ENCODE measurements at regions not wholly inside any gene's neighbourhood (a gene's known extent, or its start where the extent isn't known, plus 50 kb on each side); places are given as distances from the start of the nearest gene placed in this dataset.

- DNase-seq (ENCODE audit: low spot score) (no peak), ATAC-seq (no peak)
- Histone ChIP-seq H3K79me2 (replicated peaks; ENCODE audit: insufficient read depth) (no peaks in the 10 kb centered on the region), H3K4me2 (no peak overlapping the region), H3K9me2 (ENCODE audit: insufficient read depth) (no peaks in the 10 kb centered on the region), H3K36me3 (ENCODE audit: insufficient read depth) (peaks cover 19% of the 10 kb centered on the region), H3F3A (replicated peaks; ENCODE audit: low read depth) (no peaks in the 10 kb centered on the region), H2AFZ (no peak overlapping the region), H3K4me3 (no peak overlapping the region), H3K4me1 (ENCODE audit: insufficient read depth) (no peaks in the 10 kb centered on the region), H3K27ac (ENCODE audit: low read depth) (no peak overlapping the region), H4K20me1 (replicated peaks; ENCODE audit: insufficient read depth) (no peaks in the 10 kb centered on the region), H3K27me3 (ENCODE audit: insufficient read depth) (no peaks in the 10 kb centered on the region)
- H3K4me3 Mint-ChIP-seq: no peak overlapping the region
- TF ChIP-seq, protein P1, sequence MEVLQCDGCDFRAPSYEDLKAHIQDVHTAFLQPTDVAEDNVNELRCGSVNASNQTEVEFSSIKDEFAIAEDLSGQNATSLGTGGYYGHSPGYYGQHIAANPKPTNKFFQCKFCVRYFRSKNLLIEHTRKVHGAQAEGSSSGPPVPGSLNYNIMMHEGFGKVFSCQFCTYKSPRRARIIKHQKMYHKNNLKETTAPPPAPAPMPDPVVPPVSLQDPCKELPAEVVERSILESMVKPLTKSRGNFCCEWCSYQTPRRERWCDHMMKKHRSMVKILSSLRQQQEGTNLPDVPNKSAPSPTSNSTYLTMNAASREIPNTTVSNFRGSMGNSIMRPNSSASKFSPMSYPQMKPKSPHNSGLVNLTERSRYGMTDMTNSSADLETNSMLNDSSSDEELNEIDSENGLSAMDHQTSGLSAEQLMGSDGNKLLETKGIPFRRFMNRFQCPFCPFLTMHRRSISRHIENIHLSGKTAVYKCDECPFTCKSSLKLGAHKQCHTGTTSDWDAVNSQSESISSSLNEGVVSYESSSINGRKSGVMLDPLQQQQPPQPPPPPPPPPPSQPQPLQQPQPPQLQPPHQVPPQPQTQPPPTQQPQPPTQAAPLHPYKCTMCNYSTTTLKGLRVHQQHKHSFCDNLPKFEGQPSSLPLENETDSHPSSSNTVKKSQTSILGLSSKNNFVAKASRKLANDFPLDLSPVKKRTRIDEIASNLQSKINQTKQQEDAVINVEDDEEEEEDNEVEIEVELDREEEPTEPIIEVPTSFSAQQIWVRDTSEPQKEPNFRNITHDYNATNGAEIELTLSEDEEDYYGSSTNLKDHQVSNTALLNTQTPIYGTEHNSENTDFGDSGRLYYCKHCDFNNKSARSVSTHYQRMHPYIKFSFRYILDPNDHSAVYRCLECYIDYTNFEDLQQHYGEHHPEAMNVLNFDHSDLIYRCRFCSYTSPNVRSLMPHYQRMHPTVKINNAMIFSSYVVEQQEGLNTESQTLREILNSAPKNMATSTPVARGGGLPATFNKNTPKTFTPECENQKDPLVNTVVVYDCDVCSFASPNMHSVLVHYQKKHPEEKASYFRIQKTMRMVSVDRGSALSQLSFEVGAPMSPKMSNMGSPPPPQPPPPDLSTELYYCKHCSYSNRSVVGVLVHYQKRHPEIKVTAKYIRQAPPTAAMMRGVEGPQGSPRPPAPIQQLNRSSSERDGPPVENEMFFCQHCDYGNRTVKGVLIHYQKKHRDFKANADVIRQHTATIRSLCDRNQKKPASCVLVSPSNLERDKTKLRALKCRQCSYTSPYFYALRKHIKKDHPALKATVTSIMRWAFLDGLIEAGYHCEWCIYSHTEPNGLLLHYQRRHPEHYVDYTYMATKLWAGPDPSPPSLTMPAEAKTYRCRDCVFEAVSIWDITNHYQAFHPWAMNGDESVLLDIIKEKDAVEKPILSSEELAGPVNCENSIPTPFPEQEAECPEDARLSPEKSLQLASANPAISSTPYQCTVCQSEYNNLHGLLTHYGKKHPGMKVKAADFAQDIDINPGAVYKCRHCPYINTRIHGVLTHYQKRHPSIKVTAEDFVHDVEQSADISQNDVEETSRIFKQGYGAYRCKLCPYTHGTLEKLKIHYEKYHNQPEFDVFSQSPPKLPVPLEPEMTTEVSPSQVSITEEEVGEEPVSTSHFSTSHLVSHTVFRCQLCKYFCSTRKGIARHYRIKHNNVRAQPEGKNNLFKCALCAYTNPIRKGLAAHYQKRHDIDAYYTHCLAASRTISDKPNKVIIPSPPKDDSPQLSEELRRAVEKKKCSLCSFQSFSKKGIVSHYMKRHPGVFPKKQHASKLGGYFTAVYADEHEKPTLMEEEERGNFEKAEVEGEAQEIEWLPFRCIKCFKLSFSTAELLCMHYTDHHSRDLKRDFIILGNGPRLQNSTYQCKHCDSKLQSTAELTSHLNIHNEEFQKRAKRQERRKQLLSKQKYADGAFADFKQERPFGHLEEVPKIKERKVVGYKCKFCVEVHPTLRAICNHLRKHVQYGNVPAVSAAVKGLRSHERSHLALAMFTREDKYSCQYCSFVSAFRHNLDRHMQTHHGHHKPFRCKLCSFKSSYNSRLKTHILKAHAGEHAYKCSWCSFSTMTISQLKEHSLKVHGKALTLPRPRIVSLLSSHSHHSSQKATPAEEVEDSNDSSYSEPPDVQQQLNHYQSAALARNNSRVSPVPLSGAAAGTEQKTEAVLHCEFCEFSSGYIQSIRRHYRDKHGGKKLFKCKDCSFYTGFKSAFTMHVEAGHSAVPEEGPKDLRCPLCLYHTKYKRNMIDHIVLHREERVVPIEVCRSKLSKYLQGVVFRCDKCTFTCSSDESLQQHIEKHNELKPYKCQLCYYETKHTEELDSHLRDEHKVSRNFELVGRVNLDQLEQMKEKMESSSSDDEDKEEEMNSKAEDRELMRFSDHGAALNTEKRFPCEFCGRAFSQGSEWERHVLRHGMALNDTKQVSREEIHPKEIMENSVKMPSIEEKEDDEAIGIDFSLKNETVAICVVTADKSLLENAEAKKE (CRISPR knock-in tag; IDR thresholded peaks at IDR 0.05): no peak
- TF ChIP-seq POLR2AphosphoS5 (IDR thresholded peaks at IDR 0.05; ENCODE audit: low read depth) (no peak), NANOG (IDR thresholded peaks at IDR 0.05; ENCODE audit: borderline replicate concordance) (no peak), CREB1 (CRISPR knock-in tag; IDR thresholded peaks at IDR 0.05; ENCODE audit: low read depth) (no peak), STAT1 (IDR thresholded peaks at IDR 0.05; ENCODE audit: unreplicated experiment) (no peak), ZNF331 (CRISPR knock-in tag; IDR thresholded peaks at IDR 0.05; ENCODE audit: low read depth) (no peak), EZH2phosphoT487 (IDR thresholded peaks at IDR 0.05; ENCODE audit: unreplicated experiment) (no peak), EZH2 (IDR thresholded peaks at IDR 0.05; ENCODE audit: low read depth, unreplicated experiment) (no peak), ZNF114 (CRISPR knock-in tag; IDR thresholded peaks at IDR 0.05) (no peak), CTCF (conservative IDR thresholded peaks at IDR 0.05; ENCODE audit: low read depth in 2 of 2) (no peak), JUNB (IDR thresholded peaks at IDR 0.05; ENCODE audit: unreplicated experiment) (no peak)
- TF ChIP-seq, protein P2, sequence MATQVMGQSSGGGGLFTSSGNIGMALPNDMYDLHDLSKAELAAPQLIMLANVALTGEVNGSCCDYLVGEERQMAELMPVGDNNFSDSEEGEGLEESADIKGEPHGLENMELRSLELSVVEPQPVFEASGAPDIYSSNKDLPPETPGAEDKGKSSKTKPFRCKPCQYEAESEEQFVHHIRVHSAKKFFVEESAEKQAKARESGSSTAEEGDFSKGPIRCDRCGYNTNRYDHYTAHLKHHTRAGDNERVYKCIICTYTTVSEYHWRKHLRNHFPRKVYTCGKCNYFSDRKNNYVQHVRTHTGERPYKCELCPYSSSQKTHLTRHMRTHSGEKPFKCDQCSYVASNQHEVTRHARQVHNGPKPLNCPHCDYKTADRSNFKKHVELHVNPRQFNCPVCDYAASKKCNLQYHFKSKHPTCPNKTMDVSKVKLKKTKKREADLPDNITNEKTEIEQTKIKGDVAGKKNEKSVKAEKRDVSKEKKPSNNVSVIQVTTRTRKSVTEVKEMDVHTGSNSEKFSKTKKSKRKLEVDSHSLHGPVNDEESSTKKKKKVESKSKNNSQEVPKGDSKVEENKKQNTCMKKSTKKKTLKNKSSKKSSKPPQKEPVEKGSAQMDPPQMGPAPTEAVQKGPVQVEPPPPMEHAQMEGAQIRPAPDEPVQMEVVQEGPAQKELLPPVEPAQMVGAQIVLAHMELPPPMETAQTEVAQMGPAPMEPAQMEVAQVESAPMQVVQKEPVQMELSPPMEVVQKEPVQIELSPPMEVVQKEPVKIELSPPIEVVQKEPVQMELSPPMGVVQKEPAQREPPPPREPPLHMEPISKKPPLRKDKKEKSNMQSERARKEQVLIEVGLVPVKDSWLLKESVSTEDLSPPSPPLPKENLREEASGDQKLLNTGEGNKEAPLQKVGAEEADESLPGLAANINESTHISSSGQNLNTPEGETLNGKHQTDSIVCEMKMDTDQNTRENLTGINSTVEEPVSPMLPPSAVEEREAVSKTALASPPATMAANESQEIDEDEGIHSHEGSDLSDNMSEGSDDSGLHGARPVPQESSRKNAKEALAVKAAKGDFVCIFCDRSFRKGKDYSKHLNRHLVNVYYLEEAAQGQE (IDR thresholded peaks at IDR 0.05; ENCODE audit: unreplicated experiment): no peak
- TF ChIP-seq, protein P3, sequence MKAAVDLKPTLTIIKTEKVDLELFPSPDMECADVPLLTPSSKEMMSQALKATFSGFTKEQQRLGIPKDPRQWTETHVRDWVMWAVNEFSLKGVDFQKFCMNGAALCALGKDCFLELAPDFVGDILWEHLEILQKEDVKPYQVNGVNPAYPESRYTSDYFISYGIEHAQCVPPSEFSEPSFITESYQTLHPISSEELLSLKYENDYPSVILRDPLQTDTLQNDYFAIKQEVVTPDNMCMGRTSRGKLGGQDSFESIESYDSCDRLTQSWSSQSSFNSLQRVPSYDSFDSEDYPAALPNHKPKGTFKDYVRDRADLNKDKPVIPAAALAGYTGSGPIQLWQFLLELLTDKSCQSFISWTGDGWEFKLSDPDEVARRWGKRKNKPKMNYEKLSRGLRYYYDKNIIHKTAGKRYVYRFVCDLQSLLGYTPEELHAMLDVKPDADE (IDR thresholded peaks at IDR 0.05): no peak
- peaks cover 89% of the 10 kb centered on the region for H3K9me3 Mint-ChIP-seq
- peaks cover 7% of the 10 kb centered on the region for H3K27me3 Mint-ChIP-seq (ENCODE audit: insufficient read depth, low read depth, poor library complexity)
- H3K36me3 Mint-ChIP-seq (ENCODE audit: low read depth): peaks cover 41% of the 10 kb centered on the region
- no peaks in the 10 kb centered on the region; the same call in 2 of the 3 replicates for H3K4me1 Mint-ChIP-seq
- no peak overlapping the region for H3K27ac Mint-ChIP-seq
These were observed 1164.0 kb downstream of the TMEM121 start for GRCh38 chr14:106690333-106690891.
